ENCODE measurements at regions not wholly inside any gene's neighbourhood (a gene's known extent, or its start where the extent isn't known, plus 50 kb on each side); places are given as distances from the start of the nearest gene placed in this dataset.

GRCh38 chr3:178474526-178474925 lies 61.7 kb upstream of the KCNMB2 start:
- POLR2A ChIA-PET, result interaction anchor here (0.5 kb wide), 1 partner anchor 297 kb away, joined by 3 read pairs; no protein-coding TSS in a partner anchor
- H3K27ac Mint-ChIP-seq, result no peak overlapping the region
- TF ChIP-seq SMAD4 (CRISPR knock-in tag; IDR thresholded peaks at IDR 0.05), result no peak
- TF ChIP-seq STAT6 (CRISPR knock-in tag; conservative IDR thresholded peaks at IDR 0.05; ENCODE audit: low read depth), result no peak
- TF ChIP-seq MLX (CRISPR knock-in tag; IDR thresholded peaks at IDR 0.05), result no peak
- TF ChIP-seq ESRRA (CRISPR knock-in tag; IDR thresholded peaks at IDR 0.05; ENCODE audit: borderline replicate concordance), result no peak
- no peak for TF ChIP-seq ZBTB21 (CRISPR knock-in tag; IDR thresholded peaks at IDR 0.05; ENCODE audit: borderline replicate concordance)
- no peak for TF ChIP-seq SMAD3 (CRISPR knock-in tag; IDR thresholded peaks at IDR 0.05; ENCODE audit: borderline replicate concordance)
- TF ChIP-seq NFYB (CRISPR knock-in tag; conservative IDR thresholded peaks at IDR 0.05; ENCODE audit: low read depth), result no peak
- TF ChIP-seq ZNF671 (CRISPR knock-in tag; IDR thresholded peaks at IDR 0.05), result no peak
- TF ChIP-seq GTF2I (CRISPR knock-in tag; conservative IDR thresholded peaks at IDR 0.05), result no peak
- TF ChIP-seq NFATC4 (CRISPR knock-in tag; IDR thresholded peaks at IDR 0.05), result no peak
- no peak for TF ChIP-seq USF2 (CRISPR knock-in tag; IDR thresholded peaks at IDR 0.05)
- no peak overlapping the region for H3K4me3 Mint-ChIP-seq
- ATAC-seq (no peak), DNase-seq (ENCODE audit: low spot score) (no peak)
- no peaks in the 10 kb centered on the region for H3K27me3 Mint-ChIP-seq (ENCODE audit: low read depth)
- H3K9me3 Mint-ChIP-seq, result no peaks in the 10 kb centered on the region
- H3K4me1 Mint-ChIP-seq, result peaks cover 4% of the 10 kb centered on the region; the same call in 1 of the 2 replicates
- CTCF ChIA-PET, result interaction anchor here (0.6 kb wide), 1 partner anchor 437 kb away, joined by 3 read pairs; no protein-coding TSS in a partner anchor
- H3K36me3 Mint-ChIP-seq, result no peaks in the 10 kb centered on the region

GRCh38 chr3:178475062-178475461 lies 61.2 kb upstream of the KCNMB2 start:
- DNase-seq (ENCODE audit: low spot score), result no peak
- Mint-ChIP-seq H3K36me3 (no peaks in the 10 kb centered on the region), H3K27me3 (ENCODE audit: low read depth) (no peaks in the 10 kb centered on the region), H3K4me1 (peaks cover 7% of the 10 kb centered on the region), H3K4me3 (no peak overlapping the region), H3K9me3 (no peaks in the 10 kb centered on the region), H3K27ac (no peak overlapping the region)
- CTCF ChIA-PET, result no interaction called here
- peak; percentile 41 for ATAC-seq
- POLR2A ChIA-PET, result interaction anchor here (0.5 kb wide), 1 partner anchor 296 kb away, joined by 3 read pairs; no protein-coding TSS in a partner anchor
- no peak for TF ChIP-seq GABPB1 (CRISPR knock-in tag; IDR thresholded peaks at IDR 0.05)
- no peak for TF ChIP-seq TEAD4 (CRISPR knock-in tag; IDR thresholded peaks at IDR 0.05)
- TF ChIP-seq ZNF512 (CRISPR knock-in tag; IDR thresholded peaks at IDR 0.05; ENCODE audit: borderline replicate concordance), result no peak
- TF ChIP-seq GTF2I (CRISPR knock-in tag; conservative IDR thresholded peaks at IDR 0.05), result no peak
- TF ChIP-seq ZNF263 (CRISPR knock-in tag; IDR thresholded peaks at IDR 0.05; ENCODE audit: low read depth), result no peak
- TF ChIP-seq MAX (CRISPR knock-in tag; IDR thresholded peaks at IDR 0.05), result no peak
- TF ChIP-seq STAT6 (CRISPR knock-in tag; conservative IDR thresholded peaks at IDR 0.05; ENCODE audit: low read depth), result no peak
- TF ChIP-seq OVOL2 (CRISPR knock-in tag; IDR thresholded peaks at IDR 0.05; ENCODE audit: borderline replicate concordance), result no peak
- no peak for TF ChIP-seq JUN (CRISPR knock-in tag; IDR thresholded peaks at IDR 0.05)
- TF ChIP-seq FOXP1 (CRISPR knock-in tag; IDR thresholded peaks at IDR 0.05; ENCODE audit: borderline replicate concordance), result no peak
- no peak for TF ChIP-seq SMAD4 (CRISPR knock-in tag; IDR thresholded peaks at IDR 0.05)
- TF ChIP-seq ATF2 (CRISPR knock-in tag; IDR thresholded peaks at IDR 0.05; ENCODE audit: borderline replicate concordance, low read depth), result no peak
